ENCODE measurements at regions not wholly inside any gene's neighbourhood (a gene's known extent, or its start where the extent isn't known, plus 50 kb on each side); places are given as distances from the start of the nearest gene placed in this dataset.

GRCh38 chr18:49678440-49678839, 116.6 kb downstream of the LIPG start:
- Mint-ChIP-seq H3K36me3 (ENCODE audit: low read depth) (no peaks in the 10 kb centered on the region), H3K27me3 (ENCODE audit: insufficient read depth, low read depth, poor library complexity) (no peaks in the 10 kb centered on the region), H3K9me3 (no peaks in the 10 kb centered on the region), H3K4me1 (no peaks in the 10 kb centered on the region), H3K4me3 (no peak overlapping the region), H3K27ac (no peak overlapping the region)
- Histone ChIP-seq H3F3A (replicated peaks; ENCODE audit: low read depth) (no peaks in the 10 kb centered on the region), H3K79me2 (replicated peaks; ENCODE audit: insufficient read depth) (no peaks in the 10 kb centered on the region), H3K27me3 (ENCODE audit: insufficient read depth) (no peaks in the 10 kb centered on the region), H3K4me1 (ENCODE audit: insufficient read depth) (no peaks in the 10 kb centered on the region), H4K20me1 (replicated peaks; ENCODE audit: insufficient read depth) (no peaks in the 10 kb centered on the region), H3K9me2 (ENCODE audit: insufficient read depth) (0 out of 2 replicates have a peak, but pooled peaks cover 12% of the 10 kb centered on the region), H2AFZ (no peak overlapping the region), H3K4me2 (no peak overlapping the region), H3K36me3 (ENCODE audit: insufficient read depth) (no peaks in the 10 kb centered on the region), H3K27ac (ENCODE audit: low read depth) (no peak overlapping the region), H3K4me3 (no peak overlapping the region)
- DNase-seq (ENCODE audit: low spot score): no peak
- TF ChIP-seq STAT1 (IDR thresholded peaks at IDR 0.05; ENCODE audit: unreplicated experiment) (no peak), EZH2phosphoT487 (IDR thresholded peaks at IDR 0.05; ENCODE audit: unreplicated experiment) (no peak), CTCF (conservative IDR thresholded peaks at IDR 0.05; ENCODE audit: low read depth in 2 of 2) (no peak), EZH2 (IDR thresholded peaks at IDR 0.05; ENCODE audit: low read depth, unreplicated experiment) (no peak), JUNB (IDR thresholded peaks at IDR 0.05; ENCODE audit: unreplicated experiment) (no peak), POLR2AphosphoS5 (IDR thresholded peaks at IDR 0.05; ENCODE audit: low read depth) (no peak), CREB1 (CRISPR knock-in tag; IDR thresholded peaks at IDR 0.05; ENCODE audit: low read depth) (no peak), ZNF114 (CRISPR knock-in tag; IDR thresholded peaks at IDR 0.05) (no peak), ETS1 (IDR thresholded peaks at IDR 0.05) (no peak), REST (IDR thresholded peaks at IDR 0.05; ENCODE audit: unreplicated experiment) (no peak), NANOG (IDR thresholded peaks at IDR 0.05; ENCODE audit: borderline replicate concordance) (no peak)
- ATAC-seq: no peak

Data from GM23338 (cell line).